SK-N-SH (cell line): ENCODE measurements at regions not wholly inside any gene's neighbourhood (a gene's known extent, or its start where the extent isn't known, plus 50 kb on each side); places are given as distances from the start of the nearest gene placed in this dataset.

Experiments
- CTCF ChIA-PET: fragments of 300-600, 350-600 bp; formaldehyde crosslinking; extraction: SDS; loops from one replicate; lab custom pipeline; 2021; lab: Yijun Ruan, JAX
- POLR2A ChIA-PET: fragments of 350-600 bp; sonication (Branson Sonifier 250); formaldehyde crosslinking; extraction: SDS; loops from one replicate; lab custom pipeline; 2020; ENCODE audit warnings: antibody characterized with exemption, inconsistent platforms; lab: Yijun Ruan, JAX
- DNase-seq: peaks from one replicate; pipeline ENCODE4 v3.0.0; 2012
- H2AFZ ChIP-seq: fragments of 200-600 bp; sonication (generic); 2 replicates; pipeline ENCODE4 v1.8.1; 2016; ENCODE audit warnings: antibody characterized with exemption, mild to moderate bottlenecking, low read depth
- H3F3A ChIP-seq: fragments of 200-600 bp; sonication (generic); replicated peaks from 2 replicates; pipeline ENCODE3; 2016; ENCODE audit warnings: antibody characterized with exemption, mild to moderate bottlenecking; ENCODE audit not compliant: insufficient read depth
- H3K27ac ChIP-seq, 2 experiments: fragments of 200-500 bp in 1 of 2; fragments of 200-600 bp in 1 of 2; sonication (Bioruptor generic) in 1 of 2; sonication (generic), shearing (Covaris generic) in 1 of 2; 2 replicates each; pipeline versions ENCODE4 v1.5.1 to v1.6.1; 2014 to 2016; ENCODE audit warnings: low read depth in 2 of 2, inconsistent platforms in 1 of 2, low read length in 1 of 2, mild to moderate bottlenecking in 1 of 2, mixed read lengths in 1 of 2
- H3K27me3 ChIP-seq: fragments of 200-600 bp; sonication (generic), shearing (Covaris generic); 2 replicates; pipeline ENCODE4 v1.6.1; 2016; ENCODE audit warnings: mixed run types; ENCODE audit not compliant: insufficient read depth
- H3K36me3 ChIP-seq, 2 experiments: fragments of 200-500 bp in 1 of 2; fragments of 200-600 bp in 1 of 2; sonication (Bioruptor generic) in 1 of 2; sonication (generic) in 1 of 2; replicated peaks in 1 of 2; 2 replicates each; pipeline versions ENCODE3 to v1.5.1; 2014 to 2016; ENCODE audit warnings: low read length in 1 of 2, mild to moderate bottlenecking in 1 of 2; ENCODE audit not compliant: insufficient read depth in 2 of 2, control insufficient read depth in 1 of 2
- H3K4me1 ChIP-seq, 2 experiments: fragments of 200-500 bp in 1 of 2; fragments of 200-600 bp in 1 of 2; sonication (Bioruptor generic) in 1 of 2; sonication (generic), shearing (Covaris generic) in 1 of 2; 2 replicates each; pipeline versions ENCODE4 v1.5.1 to v1.6.1; 2014 to 2016; ENCODE audit warnings: low read depth in 1 of 2, low read length in 1 of 2, mixed run types in 1 of 2; ENCODE audit not compliant: insufficient read depth in 2 of 2, control insufficient read depth in 1 of 2
- H3K4me2 ChIP-seq: fragments of 200-600 bp; sonication (generic), shearing (Covaris generic); 2 replicates; pipeline ENCODE4 v1.6.1; 2017; ENCODE audit warnings: mixed run types
- H3K4me3 ChIP-seq, 2 experiments: fragments of 200-500 bp in 1 of 2; fragments of 200-600 bp in 1 of 2; sonication (Bioruptor generic) in 1 of 2; sonication (generic), shearing (Covaris generic) in 1 of 2; 2 replicates each; pipeline versions ENCODE4 v1.5.1 to v1.8.1; 2014 to 2016; ENCODE audit warnings: low read depth in 2 of 2, inconsistent platforms in 1 of 2, low read length in 1 of 2, mild to moderate bottlenecking in 1 of 2, mixed read lengths in 1 of 2, moderate library complexity in 1 of 2
- H3K79me2 ChIP-seq: fragments of 200-600 bp; sonication (generic); 2 replicates; pipeline ENCODE4 v1.8.1; 2017; ENCODE audit warnings: mild to moderate bottlenecking; ENCODE audit not compliant: insufficient read depth
- H3K9ac ChIP-seq: fragments of 200-600 bp; sonication (generic); 2 replicates; pipeline ENCODE4 v1.6.1; 2017; ENCODE audit warnings: mixed run types
- H3K9me2 ChIP-seq: fragments of 200-600 bp; sonication (generic); 2 replicates; pipeline ENCODE4 v1.6.1; 2017; ENCODE audit warnings: mixed run types
- H3K9me3 ChIP-seq: fragments of 200-600 bp; sonication (generic); 2 replicates; pipeline ENCODE4 v1.6.1; 2017; ENCODE audit warnings: mixed run types, mild to moderate bottlenecking, moderate library complexity
- H4K20me1 ChIP-seq: fragments of 200-600 bp; sonication (generic); 2 replicates; pipeline ENCODE4 v1.6.1; 2017; ENCODE audit warnings: mild to moderate bottlenecking, mixed run types; ENCODE audit not compliant: insufficient read depth
- CHD2 ChIP-seq: fragments of 150-350 bp; IDR thresholded peaks from 2 replicates; pipeline ENCODE4 v1.6.1; 2018; ENCODE audit warnings: low read length; ENCODE audit not compliant: partially characterized antibody
- CTCF ChIP-seq: fragments of 200-600 bp; sonication (generic); IDR thresholded peaks from 2 replicates; pipeline ENCODE4 v1.6.1; 2017; ENCODE audit warnings: antibody characterized with exemption, mild to moderate bottlenecking, moderate library complexity
- ELF1 ChIP-seq: IDR thresholded peaks from 2 replicates; pipeline ENCODE4 v1.4.0; 2012
- FOSL2 ChIP-seq: IDR thresholded peaks from 2 replicates; pipeline ENCODE4 v1.4.0; 2012; ENCODE audit warnings: low read depth, mild to moderate bottlenecking, moderate library complexity, borderline replicate concordance
- FOXM1 ChIP-seq: IDR thresholded peaks from 2 replicates; pipeline ENCODE4 v1.4.0; 2012; ENCODE audit warnings: low read depth, mild to moderate bottlenecking
- IRF3 ChIP-seq: fragments of 150-350 bp; IDR thresholded peaks from 2 replicates; pipeline ENCODE4 v1.6.1; 2016; ENCODE audit warnings: mild to moderate bottlenecking, low read depth, low read length
- JUND ChIP-seq: IDR thresholded peaks from 2 replicates; pipeline ENCODE4 v1.4.0; 2012
- NFIC ChIP-seq: IDR thresholded peaks from 2 replicates; pipeline ENCODE4 v1.4.0; 2012; ENCODE audit warnings: borderline replicate concordance
- PBX3 ChIP-seq: IDR thresholded peaks from 2 replicates; pipeline ENCODE4; 2012
- RFX5 ChIP-seq: IDR thresholded peaks from 2 replicates; pipeline ENCODE4 v1.6.1; 2012; ENCODE audit warnings: mild to moderate bottlenecking, improper control_type of control experiment, low read length
- RXRA ChIP-seq: IDR thresholded peaks from 2 replicates; pipeline ENCODE4 v1.4.0; 2012; ENCODE audit warnings: low read depth, mild to moderate bottlenecking, borderline replicate concordance
- SIN3A ChIP-seq: IDR thresholded peaks from 2 replicates; pipeline ENCODE4 v1.6.1; 2012; ENCODE audit warnings: low read depth, mild to moderate bottlenecking, low read length, moderate library complexity, borderline replicate concordance
- SMC3 ChIP-seq: IDR thresholded peaks from 2 replicates; pipeline ENCODE4 v1.6.1; 2012; ENCODE audit warnings: low read depth, low read length, improper control_type of control experiment
- TAF1 ChIP-seq: IDR thresholded peaks from 2 replicates; pipeline ENCODE4 v1.6.1; 2012; ENCODE audit warnings: low read depth, mild to moderate bottlenecking, low read length, moderate library complexity, borderline replicate concordance
- TCF12 ChIP-seq: IDR thresholded peaks from 2 replicates; pipeline ENCODE4 v1.4.0; 2012
- TEAD4 ChIP-seq: IDR thresholded peaks from 2 replicates; pipeline ENCODE4 v1.4.0; 2012; ENCODE audit warnings: mild to moderate bottlenecking, borderline replicate concordance; ENCODE audit not compliant: insufficient read depth
- ZBTB33 ChIP-seq: IDR thresholded peaks from 2 replicates; pipeline ENCODE4 v1.4.0; 2012; ENCODE audit warnings: low read depth, borderline replicate concordance
- WGBS: methylation state at CpG from one replicate; pipeline ENCODE4 v1.1.6; 2017; ENCODE audit warnings: low lambda C conversion rate; 5-methylcytosine and 5-hydroxymethylcytosine counted together

GRCh38 chr1:5505944-5506343, 486.3 kb downstream of the NPHP4 start:
- H3K9me2 ChIP-seq = no peaks in the 10 kb centered on the region
- no peaks in the 10 kb centered on the region for H3K36me3 ChIP-seq
- H3K9me3 ChIP-seq = no peaks in the 10 kb centered on the region
- no peak for DNase-seq
- no peak overlapping the region for H3K4me2 ChIP-seq
- H3K79me2 ChIP-seq = no peaks in the 10 kb centered on the region
- ChIA-PET CTCF (interaction anchor here (1.0 to 4.9 kb wide), 5 partner anchors 8 to 850 kb away, joined by 3 to 38 read pairs (median 4); no protein-coding TSS in a partner anchor), POLR2A (no interaction called here)
- H2AFZ ChIP-seq = no peak overlapping the region
- H3F3A ChIP-seq = no peaks in the 10 kb centered on the region
- H3K4me1 ChIP-seq = peaks cover 0 to 49% of the 10 kb centered on the region in 2 experiments; a peak in 1 of 4 replicates
- no peak overlapping the region for H3K27ac ChIP-seq
- H3K9ac ChIP-seq = no peak overlapping the region
- WGBS = no CpG with 5 or more reads among the region's 6 CpGs
- no peaks in the 10 kb centered on the region for H4K20me1 ChIP-seq
- no peak overlapping the region for H3K4me3 ChIP-seq
- no peaks in the 10 kb centered on the region for H3K27me3 ChIP-seq
- no peak for TF ChIP-seq SIN3A
- no peak for TF ChIP-seq ZBTB33
- no peak for TF ChIP-seq NFIC
- no peak for TF ChIP-seq FOSL2
- no peak for TF ChIP-seq TAF1
- no peak for TF ChIP-seq PBX3
- no peak for TF ChIP-seq CHD2
- no peak for TF ChIP-seq IRF3
- TF ChIP-seq CTCF = no peak
- TF ChIP-seq TCF12 = no peak
- no peak for TF ChIP-seq SMC3
- TF ChIP-seq TEAD4 = no peak
- no peak for TF ChIP-seq RXRA
- TF ChIP-seq JUND = no peak
- TF ChIP-seq ELF1 = no peak
- no peak for TF ChIP-seq RFX5
- no peak for TF ChIP-seq FOXM1
- TF ChIP-seq, all 33 proteins: peak for 0
